ENCODE measurements at regions not wholly inside any gene's neighbourhood (a gene's known extent, or its start where the extent isn't known, plus 50 kb on each side); places are given as distances from the start of the nearest gene placed in this dataset.

- TF ChIP-seq CTCF (IDR thresholded peaks at IDR 0.05) = no peak
- TF ChIP-seq POLR2A (IDR thresholded peaks at IDR 0.05) = no peak
Measured at GRCh38 chr4:14620567-14621141, 381.6 kb upstream of the CPEB2 start.
